NB4 (cell line): ENCODE measurements at regions not wholly inside any gene's neighbourhood (a gene's known extent, or its start where the extent isn't known, plus 50 kb on each side); places are given as distances from the start of the nearest gene placed in this dataset.

Experiments used
- CTCF ChIP-seq: IDR thresholded peaks from one replicate; pipeline ENCODE4 v1.5.1; 2012; ENCODE audit warnings: low read depth, low read length
- MAX ChIP-seq: IDR thresholded peaks from 2 replicates; pipeline ENCODE4 v1.6.1; 2011; ENCODE audit warnings: low read depth, low read length
- MYC ChIP-seq: IDR thresholded peaks from 2 replicates; pipeline ENCODE4 v1.6.1; 2011; ENCODE audit warnings: low read depth, low read length
- POLR2A ChIP-seq: IDR thresholded peaks from 2 replicates; pipeline ENCODE4 v1.6.1; 2011; ENCODE audit warnings: mild to moderate bottlenecking; ENCODE audit not compliant: insufficient read length; ENCODE audit errors: extremely low read depth

GRCh38 chr4:32030406-32030805, 1310.2 kb downstream of the PCDH7 start:
- TF ChIP-seq CTCF = no peak
- TF ChIP-seq POLR2A = no peak
- TF ChIP-seq MAX = no peak
- no peak for TF ChIP-seq MYC
